ENCODE measurements at regions not wholly inside any gene's neighbourhood (a gene's known extent, or its start where the extent isn't known, plus 50 kb on each side); places are given as distances from the start of the nearest gene placed in this dataset.

- Histone ChIP-seq H3K9ac (ENCODE audit: insufficient read depth in 1 of 2, low read length in 2 of 2) (no peak overlapping the region), H3K27me3 (ENCODE audit: control insufficient read depth in 3 of 3, insufficient read depth in 3 of 3, low read length in 2 of 3) (no peaks in the 10 kb centered on the region), H3K4me1 (ENCODE audit: control insufficient read depth in 5 of 5, insufficient read depth in 5 of 5, low read length in 5 of 5) (peaks cover 0 to 36% (median 8%) of the 10 kb centered on the region in 5 donors), H3K9me3 (ENCODE audit: control insufficient read depth in 4 of 4, insufficient read depth in 3 of 4, low read length in 3 of 4) (no peaks in the 10 kb centered on the region), H3K36me3 (ENCODE audit: control insufficient read depth in 4 of 4, insufficient read depth in 4 of 4, low read length in 4 of 4) (no peaks in the 10 kb centered on the region), H3K4me3 (no peak overlapping the region), H3K27ac (ENCODE audit: low read depth in 1 of 2, low read length in 1 of 2) (no peak overlapping the region)
- 64 to 84% methylated on average over 4 of the region's 4 CpGs for WGBS, 2 donors
- no peak for ATAC-seq (ENCODE audit: insufficient read depth, low FRiP score)
- DNase-seq: peak in 1 of 3 donors; percentile 4
- TF ChIP-seq CTCF (IDR thresholded peaks at IDR 0.05; ENCODE audit: control extremely low read depth, extremely low read depth): no peak
These were observed 500.4 kb upstream of the PSMD7 start for GRCh38 chr16:73796241-73796640.

GRCh38 chr16:73794994-73795393 lies 501.6 kb upstream of the PSMD7 start:
- no peak for ATAC-seq (ENCODE audit: insufficient read depth, low FRiP score)

GRCh38 chr16:73793871-73794437 lies 502.7 kb upstream of the PSMD7 start:
- Histone ChIP-seq H3K27ac (ENCODE audit: low read depth in 1 of 2, low read length in 1 of 2) (no peak overlapping the region), H3K9ac (ENCODE audit: insufficient read depth in 1 of 2, low read length in 2 of 2) (no peak overlapping the region), H3K36me3 (ENCODE audit: control insufficient read depth in 4 of 4, insufficient read depth in 4 of 4, low read length in 4 of 4) (no peaks in the 10 kb centered on the region), H3K9me3 (ENCODE audit: control insufficient read depth in 4 of 4, insufficient read depth in 3 of 4, low read length in 3 of 4) (no peaks in the 10 kb centered on the region), H3K4me1 (ENCODE audit: control insufficient read depth in 5 of 5, insufficient read depth in 5 of 5, low read length in 5 of 5) (peaks cover 0 to 36% (median 8%) of the 10 kb centered on the region in 5 donors), H3K27me3 (ENCODE audit: control insufficient read depth in 3 of 3, insufficient read depth in 3 of 3, low read length in 2 of 3) (no peaks in the 10 kb centered on the region), H3K4me3 (no peak overlapping the region)
- no peak for TF ChIP-seq CTCF (IDR thresholded peaks at IDR 0.05; ENCODE audit: control extremely low read depth, extremely low read depth)
- ATAC-seq (ENCODE audit: insufficient read depth, low FRiP score) (no peak), DNase-seq (no peak)
- WGBS, 2 donors: 63 to 77% methylated on average over 11 of the region's 11 CpGs

More at GRCh38 chr16:73794994-73795393, 501.6 kb upstream of the PSMD7 start:
- Histone ChIP-seq H3K4me1 (ENCODE audit: control insufficient read depth in 5 of 5, insufficient read depth in 5 of 5, low read length in 5 of 5) (peaks cover 0 to 36% (median 8%) of the 10 kb centered on the region in 5 donors), H3K9me3 (ENCODE audit: control insufficient read depth in 4 of 4, insufficient read depth in 3 of 4, low read length in 3 of 4) (no peaks in the 10 kb centered on the region), H3K36me3 (ENCODE audit: control insufficient read depth in 4 of 4, insufficient read depth in 4 of 4, low read length in 4 of 4) (no peaks in the 10 kb centered on the region), H3K27ac (ENCODE audit: low read depth in 1 of 2, low read length in 1 of 2) (no peak overlapping the region), H3K9ac (ENCODE audit: insufficient read depth in 1 of 2, low read length in 2 of 2) (no peak overlapping the region), H3K27me3 (ENCODE audit: control insufficient read depth in 3 of 3, insufficient read depth in 3 of 3, low read length in 2 of 3) (no peaks in the 10 kb centered on the region), H3K4me3 (no peak overlapping the region)
- TF ChIP-seq CTCF (IDR thresholded peaks at IDR 0.05; ENCODE audit: control extremely low read depth, extremely low read depth): no peak
- WGBS, 2 donors: 46 to 66% methylated on average over 3 of the region's 3 CpGs
- peak; percentile 75 to 89 (median 83) for DNase-seq

- ATAC-seq (ENCODE audit: insufficient read depth, low FRiP score) (no peak), DNase-seq (peak in 1 of 3 donors; percentile 15)
- no peak overlapping the region for H3K9ac ChIP-seq (ENCODE audit: insufficient read depth in 1 of 2, low read length in 2 of 2)
- peaks cover 0 to 36% (median 8%) of the 10 kb centered on the region in 5 donors for H3K4me1 ChIP-seq (ENCODE audit: control insufficient read depth in 5 of 5, insufficient read depth in 5 of 5, low read length in 5 of 5)
- H3K36me3 ChIP-seq (ENCODE audit: control insufficient read depth in 4 of 4, insufficient read depth in 4 of 4, low read length in 4 of 4): no peaks in the 10 kb centered on the region
- no peaks in the 10 kb centered on the region for H3K27me3 ChIP-seq (ENCODE audit: control insufficient read depth in 3 of 3, insufficient read depth in 3 of 3, low read length in 2 of 3)
- H3K9me3 ChIP-seq (ENCODE audit: control insufficient read depth in 4 of 4, insufficient read depth in 3 of 4, low read length in 3 of 4): no peaks in the 10 kb centered on the region
- 69 to 76% methylated on average over 4 of the region's 4 CpGs for WGBS, 2 donors
- H3K4me3 ChIP-seq: no peak overlapping the region
- no peak for TF ChIP-seq CTCF (IDR thresholded peaks at IDR 0.05; ENCODE audit: control extremely low read depth, extremely low read depth)
- no peak overlapping the region for H3K27ac ChIP-seq (ENCODE audit: low read depth in 1 of 2, low read length in 1 of 2)
These were observed 503.4 kb upstream of the PSMD7 start for GRCh38 chr16:73793260-73793659.

Measured in lung (tissue), 11 donors.